AG04450 (cell line): ENCODE measurements at regions not wholly inside any gene's neighbourhood (a gene's known extent, or its start where the extent isn't known, plus 50 kb on each side); places are given as distances from the start of the nearest gene placed in this dataset.

ENCODE experiments used
- CTCF ChIA-PET: fragments of 300-600, 350-600 bp; formaldehyde crosslinking; extraction: SDS; loops from one replicate; lab custom pipeline; 2022; ENCODE audit warnings: antibody characterized with exemption, inconsistent platforms; lab: Charles Lee
- POLR2A ChIA-PET: fragments of 350-600 bp; formaldehyde crosslinking; extraction: SDS; loops from one replicate; lab custom pipeline; 2021; ENCODE audit warnings: antibody characterized with exemption, inconsistent platforms; lab: Yijun Ruan, JAX
- DNase-seq: peaks from one replicate; pipeline ENCODE4 v3.0.0-alpha.2; 2011; ENCODE audit warnings: low read depth, low spot score
- H3K27ac ChIP-seq: one replicate; pipeline ENCODE4 v1.5.1; 2012; ENCODE audit warnings: low read depth, low read length, control low read depth
- H3K27me3 ChIP-seq: one replicate; pipeline ENCODE4 v1.6.0; 2012; ENCODE audit warnings: low read length; ENCODE audit not compliant: control insufficient read depth, insufficient read depth
- H3K4me3 ChIP-seq: 2 replicates; pipeline ENCODE4 v1.5.1; 2011; ENCODE audit warnings: mild to moderate bottlenecking, low read depth, low read length, control low read depth
- H3K9me3 ChIP-seq: 2 replicates; pipeline ENCODE4 v1.5.1; 2012; ENCODE audit warnings: low read length; ENCODE audit not compliant: control insufficient read depth, insufficient read depth
- TF ChIP-seq, protein P1 (sequence below): IDR thresholded peaks from 2 replicates; pipeline ENCODE4 v1.5.1; 2011; ENCODE audit warnings: low read depth, low read length, control low read depth, inconsistent platforms

DNA sequence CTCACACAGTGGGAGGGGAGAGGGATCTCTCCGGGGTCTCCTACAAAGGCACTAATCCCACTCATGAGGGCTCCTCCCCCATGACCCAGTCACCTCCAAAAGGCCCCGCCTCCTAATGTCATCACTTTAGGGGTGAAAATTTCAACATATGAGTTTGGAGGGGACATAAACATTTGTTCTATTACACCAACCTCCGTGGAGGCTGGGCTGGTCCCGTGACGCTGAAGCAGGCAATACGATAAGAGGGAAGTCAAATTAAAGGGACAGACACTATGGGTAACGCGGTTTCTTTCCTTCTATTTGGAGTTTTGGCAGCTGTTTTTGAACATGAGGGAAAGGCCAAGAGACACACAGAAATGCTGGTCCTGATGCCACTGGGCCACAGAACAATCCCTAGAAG lies 175.7 kb upstream of the VASH1 start:
- ChIA-PET POLR2A (no interaction called here), CTCF (no interaction called here)
- no peak for DNase-seq
- Histone ChIP-seq H3K27ac (no peak overlapping the region), H3K27me3 (no peaks in the 10 kb centered on the region), H3K9me3 (no peaks in the 10 kb centered on the region), H3K4me3 (no peak overlapping the region)
- TF ChIP-seq, protein P1, sequence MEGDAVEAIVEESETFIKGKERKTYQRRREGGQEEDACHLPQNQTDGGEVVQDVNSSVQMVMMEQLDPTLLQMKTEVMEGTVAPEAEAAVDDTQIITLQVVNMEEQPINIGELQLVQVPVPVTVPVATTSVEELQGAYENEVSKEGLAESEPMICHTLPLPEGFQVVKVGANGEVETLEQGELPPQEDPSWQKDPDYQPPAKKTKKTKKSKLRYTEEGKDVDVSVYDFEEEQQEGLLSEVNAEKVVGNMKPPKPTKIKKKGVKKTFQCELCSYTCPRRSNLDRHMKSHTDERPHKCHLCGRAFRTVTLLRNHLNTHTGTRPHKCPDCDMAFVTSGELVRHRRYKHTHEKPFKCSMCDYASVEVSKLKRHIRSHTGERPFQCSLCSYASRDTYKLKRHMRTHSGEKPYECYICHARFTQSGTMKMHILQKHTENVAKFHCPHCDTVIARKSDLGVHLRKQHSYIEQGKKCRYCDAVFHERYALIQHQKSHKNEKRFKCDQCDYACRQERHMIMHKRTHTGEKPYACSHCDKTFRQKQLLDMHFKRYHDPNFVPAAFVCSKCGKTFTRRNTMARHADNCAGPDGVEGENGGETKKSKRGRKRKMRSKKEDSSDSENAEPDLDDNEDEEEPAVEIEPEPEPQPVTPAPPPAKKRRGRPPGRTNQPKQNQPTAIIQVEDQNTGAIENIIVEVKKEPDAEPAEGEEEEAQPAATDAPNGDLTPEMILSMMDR = no peak

DNA sequence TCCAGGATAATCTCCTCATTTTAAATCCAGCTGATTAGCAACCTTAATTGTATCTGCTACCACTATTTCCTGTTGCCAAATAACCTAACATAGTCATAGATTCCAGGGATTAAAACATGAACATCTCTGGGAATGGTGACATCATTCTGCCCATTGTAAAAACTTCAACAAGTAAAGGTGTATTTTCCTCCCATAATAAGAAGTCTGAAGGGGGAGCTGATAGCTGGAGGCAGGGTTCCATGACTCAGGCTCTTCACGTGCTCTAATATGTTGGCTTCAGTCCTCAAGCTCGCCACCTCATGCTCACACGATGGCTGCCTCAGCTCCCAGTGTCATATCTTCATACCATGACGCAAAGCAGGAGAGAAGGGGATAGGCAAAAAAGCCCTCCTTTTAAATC lies 172.0 kb upstream of the VASH1 start:
- Histone ChIP-seq H3K4me3 (no peak overlapping the region), H3K27me3 (no peaks in the 10 kb centered on the region), H3K27ac (no peak overlapping the region), H3K9me3 (no peaks in the 10 kb centered on the region)
- POLR2A ChIA-PET = no interaction called here
- CTCF ChIA-PET = no interaction called here
- DNase-seq = no peak
- TF ChIP-seq, protein P1 = no peak

DNA sequence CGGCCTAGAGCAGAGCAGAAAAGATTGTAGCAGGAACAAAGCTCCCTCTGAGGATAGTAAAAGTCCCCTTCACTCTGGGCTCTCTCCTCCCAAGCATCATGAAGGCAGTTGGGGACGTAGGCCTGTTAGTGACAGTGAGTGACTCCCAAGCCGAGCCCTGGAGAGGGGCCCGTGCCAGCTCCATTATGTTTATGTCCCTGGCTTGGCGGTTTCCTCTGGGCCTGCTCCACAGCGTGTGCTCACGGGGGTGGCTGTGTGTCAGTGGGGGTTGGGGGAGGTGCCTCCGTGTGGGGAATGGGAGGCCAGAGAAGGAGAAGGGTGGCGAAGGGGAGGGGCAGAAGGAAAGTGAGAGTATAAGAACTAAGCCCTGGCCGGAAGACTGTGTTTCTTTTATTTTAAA lies 170.0 kb upstream of the VASH1 start:
- no peak for DNase-seq
- H3K27me3 ChIP-seq = no peaks in the 10 kb centered on the region
- TF ChIP-seq, protein P1 = no peak
- H3K27ac ChIP-seq = no peak overlapping the region
- CTCF ChIA-PET = no interaction called here
- H3K9me3 ChIP-seq = no peaks in the 10 kb centered on the region
- POLR2A ChIA-PET = no interaction called here
- no peak overlapping the region for H3K4me3 ChIP-seq

DNA sequence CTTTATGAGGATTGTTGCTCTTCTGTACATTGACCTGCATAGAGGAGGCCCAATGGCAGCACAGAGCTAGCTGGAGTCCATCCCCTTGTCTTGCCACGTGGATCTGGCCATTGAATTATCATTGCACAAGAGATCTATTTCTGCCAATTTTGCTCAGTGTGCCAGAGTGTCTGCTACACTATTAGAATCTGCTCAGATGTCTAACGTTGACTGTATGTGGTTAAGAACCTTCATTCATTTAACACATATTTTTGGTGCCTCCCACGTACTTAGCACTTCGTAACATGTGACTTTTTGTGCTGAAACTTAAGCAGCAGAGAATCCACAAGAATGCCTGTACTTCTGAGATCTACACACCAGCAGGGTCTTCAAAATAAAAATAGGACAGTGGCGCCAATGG lies 166.0 kb upstream of the VASH1 start:
- no peak overlapping the region for H3K27ac ChIP-seq
- CTCF ChIA-PET = no interaction called here
- H3K27me3 ChIP-seq = no peaks in the 10 kb centered on the region
- POLR2A ChIA-PET = no interaction called here
- DNase-seq = no peak
- no peak overlapping the region for H3K4me3 ChIP-seq
- TF ChIP-seq, protein P1 = no peak
- H3K9me3 ChIP-seq = no peaks in the 10 kb centered on the region

DNA sequence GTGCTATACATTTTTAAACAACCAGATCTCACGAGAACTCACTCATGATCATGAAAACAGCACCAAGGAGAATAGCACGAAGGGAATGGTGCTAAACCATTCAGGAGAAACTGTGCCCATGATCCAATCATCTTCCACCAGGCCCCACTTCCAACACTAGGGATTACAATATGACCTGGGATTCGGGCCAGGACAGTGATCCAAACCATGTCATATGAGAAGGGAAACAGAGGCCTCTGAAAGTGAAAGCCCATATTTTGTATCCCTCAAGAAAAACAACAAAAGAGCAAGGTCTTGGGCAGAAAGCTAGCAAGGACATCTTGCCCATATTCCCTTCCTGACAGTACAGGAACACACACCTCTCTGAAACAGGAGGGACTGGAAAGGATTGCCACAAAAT lies 163.9 kb upstream of the VASH1 start:
- Histone ChIP-seq H3K9me3 (no peaks in the 10 kb centered on the region), H3K4me3 (no peak overlapping the region), H3K27me3 (no peaks in the 10 kb centered on the region), H3K27ac (no peak overlapping the region)
- CTCF ChIA-PET = no interaction called here
- TF ChIP-seq, protein P1 = no peak
- POLR2A ChIA-PET = no interaction called here
- no peak for DNase-seq
